HG02885 (cell line): ENCODE measurements at regions not wholly inside any gene's neighbourhood (a gene's known extent, or its start where the extent isn't known, plus 50 kb on each side); places are given as distances from the start of the nearest gene placed in this dataset.
"Not testable (repeated sequence)": the region's sequence is repeated elsewhere in the genome, so short reads cannot be mapped to it uniquely, and the experiment has no call there.

Source experiments
- ATAC-seq: cut with Tn5 transposase; IDR thresholded peaks from one replicate; pipeline ENCODE4 v1.9.1; 2021; ENCODE audit warnings: mild to moderate bottlenecking; ENCODE audit not compliant: unreplicated experiment, poor library complexity

DNA sequence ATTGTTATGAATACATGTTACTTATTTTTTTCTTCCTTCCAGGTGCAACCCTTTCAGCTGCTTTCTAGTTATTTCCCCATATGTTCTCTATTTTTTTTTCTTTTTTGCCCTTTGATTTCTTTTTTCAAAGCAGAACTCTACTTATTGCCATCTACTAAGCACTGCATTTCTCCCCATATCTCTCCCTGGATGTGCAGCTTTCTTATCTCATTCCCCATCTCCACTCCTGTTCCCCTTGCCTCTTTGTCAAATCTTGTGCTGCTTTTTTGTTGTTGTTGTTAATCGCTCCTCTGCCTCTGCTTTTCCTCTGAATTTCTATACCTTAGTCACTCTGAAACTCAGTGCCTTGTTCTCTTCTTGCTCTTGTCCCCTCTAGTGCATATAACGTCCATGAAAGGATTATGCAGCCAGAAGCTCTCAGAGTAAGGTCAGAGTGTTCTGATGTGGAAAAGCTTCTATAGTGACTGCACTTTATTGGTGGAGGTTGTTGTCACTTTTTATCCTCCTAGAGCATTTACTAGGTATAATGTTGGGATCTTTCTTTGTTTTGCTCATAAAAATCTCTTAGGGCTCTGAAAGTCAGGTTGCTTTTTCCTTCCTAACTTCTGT is 51.1 kb upstream of the JADE1 start:
- ATAC-seq, result no peak

GRCh38 chr4:128757712-128758111 is 51.8 kb upstream of the JADE1 start:
- no peak for ATAC-seq

DNA sequence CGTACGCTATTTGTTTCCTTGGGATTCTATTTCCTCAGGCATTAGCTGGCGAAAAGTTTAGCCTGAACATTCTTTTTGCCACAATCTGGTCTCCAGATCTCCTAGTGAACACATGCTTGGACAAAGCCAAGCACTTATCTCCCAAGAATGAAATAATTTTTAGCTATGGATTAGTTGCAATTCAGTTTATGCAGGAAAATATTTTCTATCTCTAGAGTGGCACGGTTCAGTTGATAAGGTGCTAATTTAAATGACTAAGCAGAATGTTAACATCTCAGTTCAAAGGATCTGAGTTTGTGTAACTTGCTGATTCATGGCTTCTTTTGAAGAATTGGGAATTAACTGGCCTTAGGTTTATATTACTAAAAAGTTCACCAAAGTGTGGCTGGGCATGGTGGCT is 58.1 kb upstream of the JADE1 start:
- no peak for ATAC-seq

DNA sequence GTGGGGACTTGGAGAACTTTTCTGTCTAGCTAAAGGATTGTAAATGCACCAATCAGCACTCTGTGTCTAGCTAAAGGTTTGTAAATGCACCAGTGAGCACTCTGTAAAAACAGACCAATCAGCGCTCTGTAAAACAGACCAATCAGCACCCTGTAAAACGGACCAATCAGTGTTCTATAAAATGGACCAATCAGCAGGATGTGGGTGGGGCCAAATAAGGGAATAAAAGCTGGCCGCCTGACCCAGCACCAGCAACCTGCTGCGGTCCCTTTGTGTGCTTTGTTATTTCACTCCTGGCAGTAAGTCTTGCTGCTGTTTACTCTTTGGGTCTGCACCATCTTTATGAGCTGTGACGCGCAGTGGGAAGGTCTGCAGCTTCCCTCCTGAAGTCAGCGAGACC is 67.8 kb upstream of the JADE1 start:
- not testable (repeated sequence) for ATAC-seq

- no peak for ATAC-seq
These were observed 72.4 kb upstream of the JADE1 start for GRCh38 chr4:128737098-128737513.

DNA sequence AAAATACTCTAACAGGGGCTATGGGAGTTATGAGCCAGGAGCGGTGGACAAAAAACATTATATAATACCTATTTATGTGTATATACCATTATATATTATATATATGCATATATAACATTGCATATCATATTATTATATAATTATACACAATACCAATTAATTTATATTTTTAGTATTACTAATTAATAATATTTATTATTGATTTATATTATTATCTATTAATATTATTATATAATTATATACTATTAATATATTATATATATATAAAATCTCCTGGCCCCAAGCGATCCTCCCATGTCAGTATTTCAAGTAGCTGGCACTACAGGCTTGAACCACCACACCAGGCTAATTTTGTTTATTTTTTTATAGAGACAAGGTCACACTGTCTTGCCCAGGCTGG is 73.8 kb upstream of the JADE1 start:
- no peak for ATAC-seq

- ATAC-seq, result no peak
These were observed 81.3 kb upstream of the JADE1 start for GRCh38 chr4:128728190-128728589.

DNA sequence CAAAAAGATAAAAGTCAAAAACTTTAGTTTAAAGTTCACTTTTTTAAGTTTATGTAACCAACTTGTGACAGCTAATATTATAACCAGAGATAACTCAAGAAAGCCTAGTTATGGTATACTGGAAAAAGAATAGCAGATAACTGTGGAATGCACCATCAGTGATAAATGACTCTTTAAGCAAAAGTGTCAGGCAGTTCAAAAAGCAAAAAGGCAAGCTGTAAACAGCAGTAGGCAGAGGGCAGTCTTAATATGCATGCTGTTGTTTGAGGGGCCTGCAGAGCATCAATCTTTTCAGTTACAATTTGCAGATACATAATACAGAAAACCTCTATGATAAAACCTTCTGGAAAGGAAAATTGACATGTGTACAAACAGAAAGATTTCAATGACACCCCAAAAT is 81.8 kb upstream of the JADE1 start:
- no peak for ATAC-seq

- ATAC-seq, result no peak
These were observed 84.0 kb upstream of the JADE1 start for GRCh38 chr4:128725405-128726055.

DNA sequence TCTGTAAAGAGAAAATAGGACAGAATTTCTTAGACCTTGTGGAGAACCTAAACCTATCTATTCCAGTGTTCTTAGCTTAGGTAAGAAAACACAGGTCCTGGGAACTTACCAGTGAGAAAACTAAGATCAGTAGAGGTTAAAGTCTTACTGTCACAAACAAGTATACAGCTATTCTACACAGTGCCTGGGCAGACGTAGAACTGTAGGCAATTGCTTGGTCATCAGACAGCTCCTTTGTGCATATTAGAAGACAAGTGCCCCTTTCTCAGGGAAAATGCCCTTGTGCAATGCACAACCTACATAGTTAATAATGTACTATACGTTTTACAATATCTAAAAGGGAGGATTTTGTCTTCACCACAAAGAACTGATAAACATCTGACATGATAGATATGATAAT is 86.6 kb upstream of the JADE1 start:
- no peak for ATAC-seq

DNA sequence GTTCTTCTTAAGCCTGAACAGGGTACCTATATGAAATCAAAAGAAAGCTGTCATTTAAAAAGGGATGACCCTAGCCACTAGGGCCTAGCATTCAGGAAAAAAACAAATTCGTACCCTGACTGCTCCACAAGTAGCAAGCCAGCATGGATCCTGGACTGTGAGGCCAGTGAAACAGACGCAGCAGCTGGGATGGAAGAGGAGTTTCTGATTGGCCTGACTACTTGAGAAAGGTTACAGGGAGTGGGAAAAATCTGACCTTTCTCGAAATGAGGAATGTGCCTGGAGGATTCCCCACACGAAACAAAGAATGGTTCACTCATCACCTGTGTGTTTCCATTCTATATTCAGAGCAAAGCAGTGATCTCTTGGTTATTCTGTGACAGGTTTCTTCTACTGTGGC is 87.6 kb upstream of the JADE1 start:
- no peak for ATAC-seq

DNA sequence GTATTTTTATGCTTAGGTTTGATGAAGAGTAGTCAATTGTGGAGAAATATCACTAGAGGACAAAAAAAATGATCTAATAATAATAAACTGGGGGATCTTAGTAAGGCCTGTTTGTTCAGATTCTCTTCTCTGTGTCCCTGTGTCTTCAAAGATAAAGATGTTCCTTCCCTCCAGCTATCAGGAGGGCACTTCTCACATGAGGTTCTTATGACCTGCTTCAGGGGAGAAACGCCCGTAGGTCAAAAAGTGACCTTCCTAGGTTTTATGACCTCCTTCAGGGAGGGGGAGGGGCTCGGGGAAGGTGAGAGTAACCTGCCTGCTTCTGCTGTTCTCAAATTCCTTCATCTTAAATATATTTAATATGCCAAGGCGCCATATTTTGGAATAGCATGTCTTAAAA is 89.2 kb upstream of the JADE1 start:
- no peak for ATAC-seq

DNA sequence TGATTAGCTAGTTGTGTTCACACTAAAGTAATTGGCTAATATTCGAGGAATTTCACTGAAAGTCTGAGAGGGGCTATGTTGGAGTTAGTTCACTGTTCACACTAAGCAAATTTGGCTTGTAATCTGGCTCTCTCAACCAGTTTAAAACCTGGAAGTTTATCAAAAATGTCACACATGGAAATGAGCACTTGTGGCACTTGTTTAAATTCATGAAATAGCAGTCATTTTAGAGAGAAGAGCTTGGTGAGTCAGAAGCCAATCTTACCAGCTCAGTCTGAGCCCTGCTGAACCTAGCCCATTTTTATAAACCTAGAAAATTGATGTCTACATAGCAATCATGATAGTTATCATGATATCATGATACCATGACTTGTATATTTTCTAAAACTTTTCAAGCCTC is 90.7 kb upstream of the JADE1 start:
- ATAC-seq, result no peak

GRCh38 chr4:128716338-128716737 is 93.2 kb upstream of the JADE1 start:
- no peak for ATAC-seq

- no peak for ATAC-seq
These were observed 93.9 kb upstream of the JADE1 start for GRCh38 chr4:128715616-128716015.

GRCh38 chr4:128711361-128711760 is 98.1 kb upstream of the JADE1 start:
- ATAC-seq, result no peak

DNA sequence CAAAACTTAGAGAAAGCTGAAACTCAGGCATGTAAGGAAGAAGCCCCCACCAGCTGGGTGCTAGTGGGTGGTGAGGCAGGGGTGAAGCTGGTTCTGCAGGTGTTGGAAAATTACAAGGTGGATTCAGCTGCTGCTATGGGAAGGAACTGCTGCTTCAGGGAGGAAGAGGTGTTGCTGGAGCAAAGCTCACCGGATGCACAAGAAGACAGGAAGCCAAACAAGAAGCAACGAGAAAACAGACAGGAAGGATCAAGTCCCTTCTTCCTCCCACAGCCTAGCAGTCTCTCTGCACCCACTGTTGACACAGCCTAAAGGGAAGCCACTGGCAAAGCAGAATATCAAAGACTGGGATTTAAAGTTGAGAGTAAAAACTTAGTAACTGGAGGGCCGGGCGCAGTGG is 100.2 kb upstream of the JADE1 start:
- ATAC-seq, result no peak

- no peak for ATAC-seq
These were observed 101.6 kb upstream of the JADE1 start for GRCh38 chr4:128707864-128708263.

GRCh38 chr4:128703948-128704347 is 105.6 kb upstream of the JADE1 start:
- no peak for ATAC-seq

DNA sequence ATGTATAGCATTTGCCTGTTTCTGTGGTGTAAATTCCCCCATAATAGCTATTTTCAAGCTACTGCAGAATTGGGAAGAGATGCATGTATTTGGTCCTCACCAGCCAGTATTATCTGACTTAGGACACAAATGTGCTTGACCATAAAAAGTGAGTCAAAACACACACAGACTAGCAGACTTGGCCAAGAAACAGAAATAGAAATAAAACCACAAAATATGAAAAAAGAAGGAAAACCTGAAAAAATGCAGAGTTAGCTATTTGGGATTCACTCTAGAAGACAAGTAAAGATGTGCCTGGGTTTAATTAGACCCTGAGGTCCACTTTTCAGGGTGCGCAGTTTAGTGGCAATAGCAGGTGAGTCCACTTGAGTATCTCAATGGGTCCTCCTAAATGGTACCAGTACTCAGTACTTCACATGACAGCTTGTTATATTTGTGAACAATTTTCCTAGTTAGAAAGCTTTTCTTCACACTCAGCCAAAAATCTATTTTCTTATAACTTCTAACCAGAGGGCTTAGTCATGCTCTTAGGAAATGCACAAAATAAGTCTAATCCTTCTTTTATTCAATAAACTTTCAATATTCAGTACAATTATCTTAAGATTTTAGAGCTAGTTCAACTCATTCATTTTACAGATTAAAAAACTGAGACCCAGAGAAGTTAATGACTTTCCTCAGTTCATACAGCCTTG is 108.7 kb upstream of the JADE1 start:
- no peak for ATAC-seq

- ATAC-seq, result no peak
These were observed 111.1 kb upstream of the JADE1 start for GRCh38 chr4:128698386-128698785.

GRCh38 chr4:128697323-128697722 is 112.2 kb upstream of the JADE1 start:
- no peak for ATAC-seq
